ENCODE measurements at regions not wholly inside any gene's neighbourhood (a gene's known extent, or its start where the extent isn't known, plus 50 kb on each side); places are given as distances from the start of the nearest gene placed in this dataset.

DNA sequence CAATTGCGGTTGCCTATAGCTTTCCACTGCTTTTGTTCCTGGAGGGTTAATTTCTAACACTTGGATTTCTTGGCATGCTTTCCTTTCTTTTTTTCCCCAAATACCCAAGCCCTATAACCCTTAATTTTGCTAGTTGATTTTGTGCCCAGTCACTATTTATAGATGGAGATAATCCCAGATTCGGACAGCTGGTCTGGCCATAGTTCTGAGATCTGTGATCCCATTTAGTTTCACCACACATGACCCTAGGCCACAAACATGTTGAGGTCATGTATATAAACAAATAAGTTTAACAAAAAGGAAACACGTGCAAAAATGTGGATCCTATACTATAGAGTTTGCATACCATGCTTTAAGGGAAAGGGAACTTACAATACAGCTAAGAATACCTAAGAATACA is 111.4 kb downstream of the ZMAT3 start:
- no peak for TF ChIP-seq CTCF (IDR thresholded peaks at IDR 0.05)
- no peak for TF ChIP-seq POLR2A (IDR thresholded peaks at IDR 0.05)
